Esophagus squamous epithelium (tissue), 5 donors: ENCODE measurements at regions not wholly inside any gene's neighbourhood (a gene's known extent, or its start where the extent isn't known, plus 50 kb on each side); places are given as distances from the start of the nearest gene placed in this dataset.
"Not testable (repeated sequence)": the region's sequence is repeated elsewhere in the genome, so short reads cannot be mapped to it uniquely, and the experiment has no call there.

Source experiments
- DNase-seq: peaks from one replicate; lab custom pipeline; 2025; lab: John Stamatoyannopoulos, UW
- H3K27ac ChIP-seq, 4 donors: fragments of 200-600 bp; sonication (generic); one replicate each; pipeline ENCODE4 v1.5.1; 2016 to 2019; ENCODE audit warnings: mild to moderate bottlenecking in 1 of 4
- H3K27me3 ChIP-seq, 4 donors: fragments of 200-600 bp; sonication (generic); 1 replicate in 3 of 4; 2 replicates in 1 of 4; pipeline versions ENCODE4 v1.5.1 to v1.6.0; 2017 to 2021; ENCODE audit warnings: antibody characterized with exemption in 1 of 4
- H3K36me3 ChIP-seq, 3 donors: fragments of 200-600 bp; sonication (generic); one replicate each; pipeline ENCODE4 v1.5.1; 2016 to 2019
- H3K4me1 ChIP-seq, 3 donors: fragments of 200-600 bp; sonication (generic); one replicate each; pipeline ENCODE4 v1.5.1; 2017 to 2019
- H3K4me3 ChIP-seq, 4 donors: fragments of 200-600 bp; sonication (generic); 1 replicate in 3 of 4; 2 replicates in 1 of 4; pipeline ENCODE4 v1.5.1; 2016 to 2019; ENCODE audit warnings: mild to moderate bottlenecking in 2 of 4, moderate library complexity in 1 of 4
- H3K9me3 ChIP-seq, 3 donors: fragments of 200-600 bp; sonication (generic); one replicate each; pipeline ENCODE4 v1.5.1; 2016 to 2019
- CTCF ChIP-seq, 6 experiments: fragments of 450-650 bp in 4 of 6; fragments of 200-600 bp in 2 of 6; sonication (generic) in 2 of 6; IDR thresholded peaks; one replicate each; pipeline ENCODE4 v1.5.1; 2016 to 2019; ENCODE audit warnings: antibody characterized with exemption in 6 of 6, mild to moderate bottlenecking in 4 of 6, moderate library complexity in 4 of 6
- POLR2A ChIP-seq, 4 donors: fragments of 450-650 bp; IDR thresholded peaks; one replicate each; pipeline ENCODE4 v1.6.1; 2017; ENCODE audit warnings: antibody characterized with exemption in 4 of 4, mild to moderate bottlenecking in 4 of 4, moderate library complexity in 3 of 4
- WGBS, 2 donors: methylation state at CpG; one replicate each; pipeline ENCODE4 v1.1.5; 2018; 5-methylcytosine and 5-hydroxymethylcytosine counted together
- intact Hi-C: fragments of 100-400 bp; cut with DNase I; formaldehyde crosslinking; loops from one replicate; pipeline ENCODE4 v1.15.0; 2022
- donor health status: DM: yes; HTN: yes; CAD: no.

GRCh38 chr2:105486762-105487141 is 87.9 kb upstream of the FHL2 start:
- no peaks in the 10 kb centered on the region for H3K9me3 ChIP-seq
- no peaks in the 10 kb centered on the region for H3K27me3 ChIP-seq
- intact Hi-C loops = no loop called here
- TF ChIP-seq POLR2A (IDR thresholded peaks at IDR 0.05) (no peak), CTCF (IDR thresholded peaks at IDR 0.05) (no peak)
- H3K4me1 ChIP-seq = no peaks in the 10 kb centered on the region
- WGBS, 2 donors = 58 to 60% methylated on average over 3 of the region's 3 CpGs
- DNase-seq = no peak
- H3K27ac ChIP-seq = peak overlapping the region in 1 of 4 donors; percentile 13
- no peak overlapping the region for H3K4me3 ChIP-seq
- no peaks in the 10 kb centered on the region for H3K36me3 ChIP-seq

DNA sequence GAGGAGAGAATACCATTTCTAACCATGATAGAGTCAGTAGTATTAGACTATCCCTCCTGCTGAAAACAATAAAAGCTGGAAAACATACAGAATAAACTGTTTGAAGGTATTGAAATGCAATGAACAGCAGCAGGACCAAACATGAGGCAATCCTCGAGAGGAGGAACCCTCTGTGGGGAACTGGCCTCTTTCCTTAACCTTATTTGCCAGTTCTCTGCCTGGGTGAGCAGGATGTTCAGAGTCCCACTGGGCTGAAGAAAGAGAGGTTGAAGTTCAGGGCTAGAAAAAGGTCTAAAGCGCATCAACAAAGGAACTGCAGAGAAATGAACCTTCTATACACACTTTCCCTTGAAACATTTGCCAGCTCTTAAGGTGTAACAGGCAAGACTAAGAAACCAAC is 79.8 kb upstream of the FHL2 start:
- 74 to 89% methylated on average over 2 of the region's 2 CpGs for WGBS, 2 donors
- Histone ChIP-seq H3K36me3 (no peaks in the 10 kb centered on the region), H3K4me3 (no peak overlapping the region), H3K9me3 (no peaks in the 10 kb centered on the region), H3K27ac (no peak overlapping the region), H3K27me3 (no peaks in the 10 kb centered on the region), H3K4me1 (no peaks in the 10 kb centered on the region)
- intact Hi-C loops = no loop called here
- no peak for DNase-seq
- TF ChIP-seq CTCF (IDR thresholded peaks at IDR 0.05) = no peak
- no peak for TF ChIP-seq POLR2A (IDR thresholded peaks at IDR 0.05)

DNA sequence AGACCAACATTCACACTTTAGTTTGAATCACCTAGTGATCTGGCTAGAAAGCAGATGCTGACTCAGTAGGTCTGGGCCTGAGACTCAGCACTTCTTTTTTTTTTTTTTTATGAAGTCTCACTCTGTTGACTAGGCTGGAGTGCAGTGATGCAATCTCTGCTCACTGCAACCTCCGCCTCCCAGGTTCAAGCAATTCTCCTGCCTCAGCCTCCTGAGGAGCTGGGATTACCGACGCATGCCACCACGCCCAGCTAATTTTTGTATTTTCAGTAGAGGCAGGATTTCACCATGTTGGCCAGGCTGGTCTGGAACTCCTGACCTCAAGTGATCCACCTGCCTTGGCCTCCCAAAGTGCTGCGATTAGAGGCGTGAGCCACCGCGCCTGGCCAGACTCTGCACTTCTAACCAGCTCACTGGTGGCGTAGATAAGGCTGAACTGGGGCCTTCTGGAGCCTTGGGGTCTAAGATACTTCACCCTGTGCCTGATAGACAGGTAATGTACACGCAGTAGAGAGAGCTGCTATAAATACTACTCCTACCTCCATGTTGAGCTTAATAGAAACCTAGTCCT is 78.3 kb upstream of the FHL2 start:
- H3K27me3 ChIP-seq, H3K27ac ChIP-seq, DNase-seq, intact Hi-C loops, H3K4me1 ChIP-seq, H3K9me3 ChIP-seq, H3K36me3 ChIP-seq, H3K4me3 ChIP-seq: not testable (repeated sequence)
- whole genome bisulfite sequencing, 2 donors = 91 to 98% methylated on average over 5 to 9 of the region's 10 CpGs

GRCh38 chr2:105473011-105473410 is 74.2 kb upstream of the FHL2 start:
- TF ChIP-seq CTCF (IDR thresholded peaks at IDR 0.05) = no peak
- no peak for DNase-seq
- H3K4me1 ChIP-seq = peaks cover 0 to 9% (median 0%) of the 10 kb centered on the region in 3 donors
- no peaks in the 10 kb centered on the region for H3K36me3 ChIP-seq
- 59 to 68% methylated on average over 5 of the region's 5 CpGs for WGBS, 2 donors
- H3K27me3 ChIP-seq = no peaks in the 10 kb centered on the region
- H3K4me3 ChIP-seq = no peak overlapping the region
- no peaks in the 10 kb centered on the region for H3K9me3 ChIP-seq
- intact Hi-C loops = no loop called here
- no peak overlapping the region for H3K27ac ChIP-seq

- Histone ChIP-seq H3K27me3 (no peaks in the 10 kb centered on the region), H3K27ac (no peak overlapping the region), H3K4me3 (no peak overlapping the region), H3K9me3 (no peaks in the 10 kb centered on the region), H3K36me3 (no peaks in the 10 kb centered on the region), H3K4me1 (peaks cover 0 to 13% (median 0%) of the 10 kb centered on the region in 3 donors)
- TF ChIP-seq CTCF (IDR thresholded peaks at IDR 0.05) = no peak
- no peak for TF ChIP-seq POLR2A (IDR thresholded peaks at IDR 0.05)
- intact Hi-C loops = no loop called here
- WGBS, 2 donors = 73 to 83% methylated on average over 5 of the region's 5 CpGs
- DNase-seq = no peak
Measured at GRCh38 chr2:105470979-105471378, 72.1 kb upstream of the FHL2 start.

- no peaks in the 10 kb centered on the region for H3K27me3 ChIP-seq
- no peaks in the 10 kb centered on the region for H3K9me3 ChIP-seq
- DNase-seq = no peak
- intact Hi-C loops = no loop called here
- no peaks in the 10 kb centered on the region for H3K36me3 ChIP-seq
- WGBS, 2 donors = 88 to 100% methylated on average over 4 to 8 of the region's 8 CpGs
- TF ChIP-seq CTCF (IDR thresholded peaks at IDR 0.05) = no peak
- no peak for TF ChIP-seq POLR2A (IDR thresholded peaks at IDR 0.05)
- peaks cover 0 to 13% (median 0%) of the 10 kb centered on the region in 3 donors for H3K4me1 ChIP-seq
- H3K4me3 ChIP-seq = no peak overlapping the region
- no peak overlapping the region for H3K27ac ChIP-seq
Measured at GRCh38 chr2:105469781-105470180, 70.9 kb upstream of the FHL2 start.
